ENCODE measurements at regions not wholly inside any gene's neighbourhood (a gene's known extent, or its start where the extent isn't known, plus 50 kb on each side); places are given as distances from the start of the nearest gene placed in this dataset.
"Not testable (repeated sequence)": the region's sequence is repeated elsewhere in the genome, so short reads cannot be mapped to it uniquely, and the experiment has no call there.

DNA sequence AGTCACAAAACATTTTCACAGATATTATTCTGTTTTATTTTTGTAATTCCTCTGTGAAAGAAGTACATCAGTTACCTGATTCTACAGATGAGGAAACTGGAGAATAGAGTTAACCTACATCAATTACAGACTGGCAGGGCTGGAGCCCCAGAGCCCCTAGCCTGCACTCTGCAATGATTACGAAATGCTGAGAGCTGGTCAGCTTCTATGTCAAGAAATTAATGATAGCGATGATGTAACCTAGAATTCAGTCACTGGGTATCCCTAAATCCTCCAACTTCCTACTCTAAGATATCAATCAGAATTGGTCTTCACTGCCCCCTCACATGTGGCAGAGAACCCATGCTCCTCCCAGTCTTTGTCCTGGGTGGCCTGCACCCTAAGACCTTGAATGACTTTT, 273.5 kb upstream of the PLET1 start:
- Histone ChIP-seq H3K27me3 (replicated peaks in 2 of 5; ENCODE audit: control insufficient read depth in 4 of 5, insufficient read depth in 5 of 5, low read length in 4 of 5) (peaks cover 0 to 10% (median 2%) of the 10 kb centered on the region in 5 experiments), H3K36me3 (ENCODE audit: control insufficient read depth in 4 of 4, insufficient read depth in 4 of 4, low read length in 3 of 4) (no peaks in the 10 kb centered on the region), H3K27ac (ENCODE audit: insufficient read depth in 1 of 2, low read depth in 1 of 2, low read length in 2 of 2, poor library complexity in 1 of 2, severe bottlenecking in 2 of 2) (no peak overlapping the region), H3K4me3 (ENCODE audit: control insufficient read depth in 1 of 7, extremely low read depth in 1 of 7, insufficient read depth in 4 of 7, low read depth in 2 of 7, low read length in 6 of 7) (no peak overlapping the region), H3K9me3 (ENCODE audit: control extremely low read depth in 1 of 5, control insufficient read depth in 4 of 5, insufficient read depth in 2 of 5, low read depth in 1 of 5, low read length in 4 of 5) (peaks cover 0 to 2% (median 0%) of the 10 kb centered on the region in 5 experiments), H3K4me1 (ENCODE audit: control extremely low read depth in 1 of 4, control insufficient read depth in 4 of 4, insufficient read depth in 4 of 4, low read length in 3 of 4) (no peaks in the 10 kb centered on the region)
- WGBS (ENCODE audit: insufficient coverage) = no CpG with 5 or more reads among the region's 2 CpGs
- POLR2A ChIA-PET = interaction anchor here (0.8 kb wide), 1 partner anchor 14 kb away, joined by 3 read pairs; no protein-coding TSS in a partner anchor
- no peak for DNase-seq
- CTCF ChIA-PET = no interaction called here

- WGBS (ENCODE audit: insufficient coverage) = no CpG with 5 or more reads among the region's 1 CpG
- Histone ChIP-seq H3K4me1 (ENCODE audit: control extremely low read depth in 1 of 4, control insufficient read depth in 4 of 4, insufficient read depth in 4 of 4, low read length in 3 of 4) (no peaks in the 10 kb centered on the region), H3K4me3 (ENCODE audit: control insufficient read depth in 1 of 7, extremely low read depth in 1 of 7, insufficient read depth in 4 of 7, low read depth in 2 of 7, low read length in 6 of 7) (no peak overlapping the region), H3K27me3 (replicated peaks in 2 of 5; ENCODE audit: control insufficient read depth in 4 of 5, insufficient read depth in 5 of 5, low read length in 4 of 5) (peaks cover 0 to 10% (median 2%) of the 10 kb centered on the region in 5 experiments), H3K9me3 (ENCODE audit: control extremely low read depth in 1 of 5, control insufficient read depth in 4 of 5, insufficient read depth in 2 of 5, low read depth in 1 of 5, low read length in 4 of 5) (no peaks in the 10 kb centered on the region), H3K36me3 (ENCODE audit: control insufficient read depth in 4 of 4, insufficient read depth in 4 of 4, low read length in 3 of 4) (no peaks in the 10 kb centered on the region), H3K27ac (ENCODE audit: insufficient read depth in 1 of 2, low read depth in 1 of 2, low read length in 2 of 2, poor library complexity in 1 of 2, severe bottlenecking in 2 of 2) (no peak overlapping the region)
- POLR2A ChIA-PET = no interaction called here
- no peak for DNase-seq
- CTCF ChIA-PET = interaction anchor here (2.3 to 2.5 kb wide), 2 partner anchors 12 to 18 kb away, joined by 10 to 11 read pairs; no protein-coding TSS in a partner anchor
These were observed 276.4 kb upstream of the PLET1 start for GRCh38 chr11:112537026-112537425.

GRCh38 chr11:112537846-112538330, 277.2 kb upstream of the PLET1 start:
- ChIA-PET POLR2A (no interaction called here), CTCF (interaction anchor here (0.7 to 2.5 kb wide), 3 partner anchors 13 to 252 kb away, joined by 4 to 11 read pairs (median 10); no protein-coding TSS in a partner anchor)
- Histone ChIP-seq H3K4me1 (ENCODE audit: control extremely low read depth in 1 of 4, control insufficient read depth in 4 of 4, insufficient read depth in 4 of 4, low read length in 3 of 4) (no peaks in the 10 kb centered on the region), H3K9me3 (ENCODE audit: control extremely low read depth in 1 of 5, control insufficient read depth in 4 of 5, insufficient read depth in 2 of 5, low read depth in 1 of 5, low read length in 4 of 5) (no peaks in the 10 kb centered on the region), H3K27ac (ENCODE audit: insufficient read depth in 1 of 2, low read depth in 1 of 2, low read length in 2 of 2, poor library complexity in 1 of 2, severe bottlenecking in 2 of 2) (no peak overlapping the region), H3K4me3 (ENCODE audit: control insufficient read depth in 1 of 7, extremely low read depth in 1 of 7, insufficient read depth in 4 of 7, low read depth in 2 of 7, low read length in 6 of 7) (no peak overlapping the region), H3K27me3 (replicated peaks in 2 of 5; ENCODE audit: control insufficient read depth in 4 of 5, insufficient read depth in 5 of 5, low read length in 4 of 5) (peaks cover 0 to 10% (median 2%) of the 10 kb centered on the region in 5 experiments), H3K36me3 (ENCODE audit: control insufficient read depth in 4 of 4, insufficient read depth in 4 of 4, low read length in 3 of 4) (no peaks in the 10 kb centered on the region)
- DNase-seq = peak in 2 of 3 donors; percentile 33 to 44

- CTCF ChIA-PET = interaction anchor here (1.1 to 2.3 kb wide), 2 partner anchors 14 to 15 kb away, joined by 3 to 10 read pairs; no protein-coding TSS in a partner anchor
- Histone ChIP-seq H3K4me1 (ENCODE audit: control extremely low read depth in 1 of 4, control insufficient read depth in 4 of 4, insufficient read depth in 4 of 4, low read length in 3 of 4) (no peaks in the 10 kb centered on the region), H3K4me3 (ENCODE audit: control insufficient read depth in 1 of 7, extremely low read depth in 1 of 7, insufficient read depth in 4 of 7, low read depth in 2 of 7, low read length in 6 of 7) (no peak overlapping the region), H3K9me3 (ENCODE audit: control extremely low read depth in 1 of 5, control insufficient read depth in 4 of 5, insufficient read depth in 2 of 5, low read depth in 1 of 5, low read length in 4 of 5) (no peaks in the 10 kb centered on the region), H3K27ac (ENCODE audit: insufficient read depth in 1 of 2, low read depth in 1 of 2, low read length in 2 of 2, poor library complexity in 1 of 2, severe bottlenecking in 2 of 2) (no peak overlapping the region), H3K36me3 (ENCODE audit: control insufficient read depth in 4 of 4, insufficient read depth in 4 of 4, low read length in 3 of 4) (no peaks in the 10 kb centered on the region), H3K27me3 (replicated peaks in 2 of 5; ENCODE audit: control insufficient read depth in 4 of 5, insufficient read depth in 5 of 5, low read length in 4 of 5) (peaks cover 0 to 10% (median 2%) of the 10 kb centered on the region in 5 experiments)
- POLR2A ChIA-PET = interaction anchor here (0.6 kb wide), 1 partner anchor 55 kb away, joined by 4 read pairs; no protein-coding TSS in a partner anchor
- WGBS (ENCODE audit: insufficient coverage) = 93% methylated on average over 6 of the region's 7 CpGs
- no peak for DNase-seq
These were observed 278.0 kb upstream of the PLET1 start for GRCh38 chr11:112538534-112539280.

GRCh38 chr11:112539281-112539555, 278.6 kb upstream of the PLET1 start:
- H3K27ac ChIP-seq (ENCODE audit: insufficient read depth in 1 of 2, low read depth in 1 of 2, low read length in 2 of 2, poor library complexity in 1 of 2, severe bottlenecking in 2 of 2); H3K27me3 ChIP-seq (replicated peaks in 2 of 5; ENCODE audit: control insufficient read depth in 4 of 5, insufficient read depth in 5 of 5, low read length in 4 of 5); H3K36me3 ChIP-seq (ENCODE audit: control insufficient read depth in 4 of 4, insufficient read depth in 4 of 4, low read length in 3 of 4); H3K9me3 ChIP-seq (ENCODE audit: control extremely low read depth in 1 of 5, control insufficient read depth in 4 of 5, insufficient read depth in 2 of 5, low read depth in 1 of 5, low read length in 4 of 5); H3K4me3 ChIP-seq (ENCODE audit: control insufficient read depth in 1 of 7, extremely low read depth in 1 of 7, insufficient read depth in 4 of 7, low read depth in 2 of 7, low read length in 6 of 7); H3K4me1 ChIP-seq (ENCODE audit: control extremely low read depth in 1 of 4, control insufficient read depth in 4 of 4, insufficient read depth in 4 of 4, low read length in 3 of 4); DNase-seq: not testable (repeated sequence)
- POLR2A ChIA-PET = interaction anchor here (0.6 kb wide), 1 partner anchor 55 kb away, joined by 4 read pairs; no protein-coding TSS in a partner anchor
- CTCF ChIA-PET = interaction anchor here (1.1 kb wide), 1 partner anchor 14 kb away, joined by 3 read pairs; no protein-coding TSS in a partner anchor
- WGBS (ENCODE audit: insufficient coverage) = no CpG with 5 or more reads among the region's 1 CpG

GRCh38 chr11:112539741-112540140, 279.1 kb upstream of the PLET1 start:
- H3K27me3 ChIP-seq (replicated peaks in 2 of 5; ENCODE audit: control insufficient read depth in 4 of 5, insufficient read depth in 5 of 5, low read length in 4 of 5) = peaks cover 0 to 10% (median 2%) of the 10 kb centered on the region in 5 experiments
- WGBS (ENCODE audit: insufficient coverage) = 100% methylated on average over 1 of the region's 6 CpGs
- H3K4me1 ChIP-seq (ENCODE audit: control extremely low read depth in 1 of 4, control insufficient read depth in 4 of 4, insufficient read depth in 4 of 4, low read length in 3 of 4) = no peaks in the 10 kb centered on the region
- no peak for DNase-seq
- no peak overlapping the region for H3K27ac ChIP-seq (ENCODE audit: insufficient read depth in 1 of 2, low read depth in 1 of 2, low read length in 2 of 2, poor library complexity in 1 of 2, severe bottlenecking in 2 of 2)
- no peak overlapping the region for H3K4me3 ChIP-seq (ENCODE audit: control insufficient read depth in 1 of 7, extremely low read depth in 1 of 7, insufficient read depth in 4 of 7, low read depth in 2 of 7, low read length in 6 of 7)
- CTCF ChIA-PET = interaction anchor here (1.3 kb wide), 1 partner anchor 16 kb away, joined by 3 read pairs; no protein-coding TSS in a partner anchor
- no peaks in the 10 kb centered on the region for H3K36me3 ChIP-seq (ENCODE audit: control insufficient read depth in 4 of 4, insufficient read depth in 4 of 4, low read length in 3 of 4)
- POLR2A ChIA-PET = interaction anchor here (0.6 kb wide), 1 partner anchor 56 kb away, joined by 4 read pairs; no protein-coding TSS in a partner anchor
- no peaks in the 10 kb centered on the region for H3K9me3 ChIP-seq (ENCODE audit: control extremely low read depth in 1 of 5, control insufficient read depth in 4 of 5, insufficient read depth in 2 of 5, low read depth in 1 of 5, low read length in 4 of 5)

DNA sequence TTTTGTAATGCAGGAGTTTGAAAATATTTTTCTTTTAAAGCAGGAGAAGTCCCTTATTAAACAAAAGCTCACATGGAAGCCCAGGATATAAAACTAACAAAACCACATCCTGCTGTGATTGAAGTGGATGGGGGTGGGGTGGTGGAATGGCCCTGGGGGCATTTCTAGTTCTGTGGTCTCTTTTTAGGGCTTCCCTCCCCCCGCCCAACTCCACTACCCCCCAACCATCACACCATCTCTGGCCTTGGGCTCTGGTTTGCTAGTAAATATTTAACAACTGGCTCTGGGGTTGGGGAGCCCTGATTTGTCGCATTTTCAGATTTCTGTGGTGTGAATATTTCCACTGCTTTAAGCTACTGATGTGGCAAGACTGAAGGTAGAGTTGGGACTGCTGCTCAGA, 279.6 kb upstream of the PLET1 start:
- Histone ChIP-seq H3K4me3 (ENCODE audit: control insufficient read depth in 1 of 7, extremely low read depth in 1 of 7, insufficient read depth in 4 of 7, low read depth in 2 of 7, low read length in 6 of 7) (no peak overlapping the region), H3K36me3 (ENCODE audit: control insufficient read depth in 4 of 4, insufficient read depth in 4 of 4, low read length in 3 of 4) (no peaks in the 10 kb centered on the region), H3K27ac (ENCODE audit: insufficient read depth in 1 of 2, low read depth in 1 of 2, low read length in 2 of 2, poor library complexity in 1 of 2, severe bottlenecking in 2 of 2) (no peak overlapping the region), H3K9me3 (ENCODE audit: control extremely low read depth in 1 of 5, control insufficient read depth in 4 of 5, insufficient read depth in 2 of 5, low read depth in 1 of 5, low read length in 4 of 5) (no peaks in the 10 kb centered on the region), H3K27me3 (replicated peaks in 2 of 5; ENCODE audit: control insufficient read depth in 4 of 5, insufficient read depth in 5 of 5, low read length in 4 of 5) (peaks cover 0 to 10% (median 2%) of the 10 kb centered on the region in 5 experiments), H3K4me1 (ENCODE audit: control extremely low read depth in 1 of 4, control insufficient read depth in 4 of 4, insufficient read depth in 4 of 4, low read length in 3 of 4) (no peaks in the 10 kb centered on the region)
- ChIA-PET CTCF (interaction anchor here (1.3 to 1.6 kb wide), 2 partner anchors 14 to 15 kb away, joined by 3 read pairs; no protein-coding TSS in a partner anchor), POLR2A (no interaction called here)
- no peak for DNase-seq
- no CpG with 5 or more reads among the region's 2 CpGs for WGBS (ENCODE audit: insufficient coverage)
